ENCODE measurements at regions not wholly inside any gene's neighbourhood (a gene's known extent, or its start where the extent isn't known, plus 50 kb on each side); places are given as distances from the start of the nearest gene placed in this dataset.

- Histone ChIP-seq H3K23ac (ENCODE audit: low read depth, low read length) (no peak overlapping the region), H4K91ac (ENCODE audit: insufficient read depth, low read depth, low read length) (no peak overlapping the region), H3K56ac (ENCODE audit: extremely low read depth, insufficient read depth, low read length) (no peak overlapping the region), H2AFZ (replicated peaks; ENCODE audit: low read length, poor library complexity) (no peak overlapping the region), H2BK120ac (ENCODE audit: low read depth, low read length) (no peak overlapping the region), H3K4ac (ENCODE audit: low read depth, low read length) (no peak overlapping the region), H3K27ac (ENCODE audit: insufficient read depth, low read length) (no peak overlapping the region), H3K4me2 (ENCODE audit: low read depth, low read length) (no peak overlapping the region), H3K27me3 (ENCODE audit: control insufficient read depth, insufficient read depth, low read length) (no peaks in the 10 kb centered on the region), H2BK20ac (ENCODE audit: low read depth, low read length) (no peak overlapping the region), H4K5ac (ENCODE audit: low read depth, low read length) (no peak overlapping the region), H2BK15ac (ENCODE audit: low read depth, low read length) (no peak overlapping the region), H3K9me3 (ENCODE audit: control insufficient read depth, insufficient read depth, low read length) (0 out of 2 replicates have a peak, but pooled peaks cover 2% of the 10 kb centered on the region), H3K4me3 (ENCODE audit: insufficient read depth, low read depth, low read length) (no peak overlapping the region), H2AK9ac (replicated peaks; ENCODE audit: low read depth, low read length, poor library complexity) (no peak overlapping the region), H3K79me1 (ENCODE audit: low read depth in 1 of 2, low read length in 2 of 2) (no peaks in the 10 kb centered on the region), H3K14ac (replicated peaks; ENCODE audit: low read depth, low read length) (no peak overlapping the region), H3K18ac (ENCODE audit: low read depth, low read length) (no peak overlapping the region), H3K9me1 (ENCODE audit: insufficient read depth, low read length) (no peaks in the 10 kb centered on the region), H4K20me1 (ENCODE audit: insufficient read depth, low read length) (no peaks in the 10 kb centered on the region), H2AK5ac (ENCODE audit: low read depth, low read length) (no peak overlapping the region), H3K9ac (ENCODE audit: low read depth, low read length) (no peak overlapping the region), H3K4me1 (ENCODE audit: control insufficient read depth, insufficient read depth, low read length) (no peaks in the 10 kb centered on the region), H4K8ac (ENCODE audit: low read depth in 2 of 2, low read length in 2 of 2) (no peak overlapping the region), H2BK5ac (ENCODE audit: low read depth, low read length, poor library complexity, severe bottlenecking) (no peak overlapping the region), H3K36me3 (ENCODE audit: control insufficient read depth, insufficient read depth, low read length) (no peaks in the 10 kb centered on the region)
- intact Hi-C loops (cut with micrococcal nuclease), result no loop called here
- dilution Hi-C loops (cut with HindIII; ENCODE audit: low sequenced_read_pairs, unreplicated experiment), result no loop called here
- CTCF ChIA-PET, result no interaction called here
- BruUV-seq (replicated peaks), result no TSS peak
- no peak for DNase-seq
- no peak for ATAC-seq (ENCODE audit: low read depth)
- TF ChIP-seq CTCF (conservative IDR thresholded peaks at IDR 0.05; ENCODE audit: low read depth, low read length), result no peak
- no peak for TF ChIP-seq POLR2A (IDR thresholded peaks at IDR 0.05; ENCODE audit: low read depth, low read length)
- TF ChIP-seq MAFK (IDR thresholded peaks at IDR 0.05; ENCODE audit: low read depth, low read length), result no peak
- TF ChIP-seq SMC3 (IDR thresholded peaks at IDR 0.05; ENCODE audit: low read depth, low read length), result no peak
- TF ChIP-seq USF2 (IDR thresholded peaks at IDR 0.05; ENCODE audit: low read depth, low read length), result no peak
- no peak for TF ChIP-seq CEBPB (IDR thresholded peaks at IDR 0.05; ENCODE audit: low read depth, low read length)
- no peak for TF ChIP-seq RCOR1 (IDR thresholded peaks at IDR 0.05; ENCODE audit: insufficient replicate concordance, low read length)
- TF ChIP-seq BHLHE40 (IDR thresholded peaks at IDR 0.05; ENCODE audit: low read depth, low read length), result no peak
- TF ChIP-seq FOS (IDR thresholded peaks at IDR 0.05; ENCODE audit: low read depth, low read length), result no peak
- no peak for TF ChIP-seq RAD21 (IDR thresholded peaks at IDR 0.05; ENCODE audit: low read length)
- no peak for TF ChIP-seq MXI1 (IDR thresholded peaks at IDR 0.05; ENCODE audit: borderline replicate concordance, low read depth, low read length)
- no peak for TF ChIP-seq NFE2L2 (IDR thresholded peaks at IDR 0.05; ENCODE audit: low read depth, low read length)
- no peak for TF ChIP-seq RFX5 (IDR thresholded peaks at IDR 0.05; ENCODE audit: low read depth, low read length)
- no peak for TF ChIP-seq MAZ (IDR thresholded peaks at IDR 0.05; ENCODE audit: borderline replicate concordance, low read depth, low read length)
- TF ChIP-seq CHD1 (IDR thresholded peaks at IDR 0.05; ENCODE audit: low read depth, low read length), result no peak
- TF ChIP-seq ELK1 (IDR thresholded peaks at IDR 0.05; ENCODE audit: borderline replicate concordance, low read depth, low read length), result no peak
- in situ Hi-C loops (cut with MboI; ENCODE audit: low sequenced_read_pairs), result no loop called here
- WGBS, 2 experiments (ENCODE audit: extremely low coverage in 2 of 2, insufficient read length in 1 of 2), result 20% methylated on average over 1 of the region's 9 CpGs; no CpG with 5 or more reads in 1 of the 2 experiments
- POLR2A ChIA-PET (ENCODE audit: unreplicated experiment), result no interaction called here
These were observed 205.1 kb upstream of the FSCB start for GRCh38 chr14:44712024-44712815.

Measured in IMR-90 (cell line).